Thyroid gland (tissue), 4 donors: ENCODE measurements at regions not wholly inside any gene's neighbourhood (a gene's known extent, or its start where the extent isn't known, plus 50 kb on each side); places are given as distances from the start of the nearest gene placed in this dataset.

Experiments used
- DNase-seq, 2 donors: peaks; one replicate each; pipeline ENCODE4 v3.0.0-alpha.2; 2019
- H3K27ac ChIP-seq, 3 donors: fragments of 200-600 bp; sonication (generic); 1 replicate in 2 of 3; 2 replicates in 1 of 3; pipeline ENCODE4 v1.5.1; 2016 to 2019; ENCODE audit warnings: mild to moderate bottlenecking in 1 of 3, moderate library complexity in 1 of 3
- H3K27me3 ChIP-seq: fragments of 200-600 bp; sonication (generic); one replicate; pipeline ENCODE4 v1.5.1; 2019
- H3K36me3 ChIP-seq, 2 donors: fragments of 200-600 bp; sonication (generic); one replicate each; pipeline ENCODE4 v1.5.1; 2016 to 2019
- H3K4me1 ChIP-seq, 2 donors: fragments of 200-600 bp; sonication (generic); one replicate each; pipeline ENCODE4 v1.5.1; 2017 to 2019
- H3K4me3 ChIP-seq, 3 donors: fragments of 200-600 bp; sonication (generic); replicated peaks in 1 of 3; 1 replicate in 2 of 3; 2 replicates in 1 of 3; pipeline ENCODE4 v1.5.1; 2016; ENCODE audit warnings: mild to moderate bottlenecking in 1 of 3
- H3K9me3 ChIP-seq: fragments of 200-600 bp; sonication (generic); one replicate; pipeline ENCODE4 v1.5.1; 2017
- POLR2A ChIP-seq, 2 donors: fragments of 450-650 bp; IDR thresholded peaks; one replicate each; pipeline ENCODE4 v1.6.1; 2017; ENCODE audit warnings: antibody characterized with exemption in 2 of 2, mild to moderate bottlenecking in 2 of 2, moderate library complexity in 1 of 2
- WGBS, 2 donors: methylation state at CpG; one replicate each; pipeline ENCODE4 v1.1.5; 2017; 5-methylcytosine and 5-hydroxymethylcytosine counted together
- intact Hi-C: fragments of 100-400 bp; cut with DNase I; formaldehyde crosslinking; loops from one replicate; pipeline ENCODE4 v1.15.1; 2023
- TF ChIP-seq, protein P1 (sequence below), 6 experiments: fragments of 200-600 bp in 3 of 6; fragments of 450-650 bp in 3 of 6; sonication (generic) in 3 of 6; IDR thresholded peaks; one replicate each; pipeline ENCODE4 v1.5.1; 2016 to 2019; ENCODE audit warnings: antibody characterized with exemption in 6 of 6, mild to moderate bottlenecking in 2 of 6, inconsistent platforms in 1 of 6, moderate library complexity in 1 of 6

GRCh38 chr2:160836755-160837154, 323.5 kb upstream of the TANK start:
- H3K36me3 ChIP-seq: no peaks in the 10 kb centered on the region
- WGBS, 2 donors: 29 to 68% methylated on average over 1 of the region's 1 CpG
- H3K4me3 ChIP-seq: no peak overlapping the region
- no peak for DNase-seq
- H3K9me3 ChIP-seq: no peaks in the 10 kb centered on the region
- no peak for TF ChIP-seq POLR2A (IDR thresholded peaks at IDR 0.05)
- TF ChIP-seq, protein P1, sequence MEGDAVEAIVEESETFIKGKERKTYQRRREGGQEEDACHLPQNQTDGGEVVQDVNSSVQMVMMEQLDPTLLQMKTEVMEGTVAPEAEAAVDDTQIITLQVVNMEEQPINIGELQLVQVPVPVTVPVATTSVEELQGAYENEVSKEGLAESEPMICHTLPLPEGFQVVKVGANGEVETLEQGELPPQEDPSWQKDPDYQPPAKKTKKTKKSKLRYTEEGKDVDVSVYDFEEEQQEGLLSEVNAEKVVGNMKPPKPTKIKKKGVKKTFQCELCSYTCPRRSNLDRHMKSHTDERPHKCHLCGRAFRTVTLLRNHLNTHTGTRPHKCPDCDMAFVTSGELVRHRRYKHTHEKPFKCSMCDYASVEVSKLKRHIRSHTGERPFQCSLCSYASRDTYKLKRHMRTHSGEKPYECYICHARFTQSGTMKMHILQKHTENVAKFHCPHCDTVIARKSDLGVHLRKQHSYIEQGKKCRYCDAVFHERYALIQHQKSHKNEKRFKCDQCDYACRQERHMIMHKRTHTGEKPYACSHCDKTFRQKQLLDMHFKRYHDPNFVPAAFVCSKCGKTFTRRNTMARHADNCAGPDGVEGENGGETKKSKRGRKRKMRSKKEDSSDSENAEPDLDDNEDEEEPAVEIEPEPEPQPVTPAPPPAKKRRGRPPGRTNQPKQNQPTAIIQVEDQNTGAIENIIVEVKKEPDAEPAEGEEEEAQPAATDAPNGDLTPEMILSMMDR (IDR thresholded peaks at IDR 0.05): no peak
- H3K4me1 ChIP-seq: no peaks in the 10 kb centered on the region
- intact Hi-C loops: no loop called here
- H3K27ac ChIP-seq: no peak overlapping the region
- H3K27me3 ChIP-seq: no peaks in the 10 kb centered on the region

- Histone ChIP-seq H3K36me3 (no peaks in the 10 kb centered on the region), H3K9me3 (no peaks in the 10 kb centered on the region), H3K4me3 (no peak overlapping the region), H3K27ac (no peak overlapping the region), H3K27me3 (no peaks in the 10 kb centered on the region), H3K4me1 (no peaks in the 10 kb centered on the region)
- TF ChIP-seq POLR2A (IDR thresholded peaks at IDR 0.05): no peak
- TF ChIP-seq, protein P1 (IDR thresholded peaks at IDR 0.05): no peak
- intact Hi-C loops: no loop called here
- DNase-seq: no peak
These were observed 322.8 kb upstream of the TANK start for GRCh38 chr2:160837416-160837815.

GRCh38 chr2:160838147-160838546, 322.1 kb upstream of the TANK start:
- intact Hi-C loops: no loop called here
- Histone ChIP-seq H3K36me3 (no peaks in the 10 kb centered on the region), H3K4me3 (no peak overlapping the region), H3K4me1 (no peaks in the 10 kb centered on the region), H3K27ac (no peak overlapping the region), H3K27me3 (no peaks in the 10 kb centered on the region), H3K9me3 (no peaks in the 10 kb centered on the region)
- WGBS, 2 donors: 63 to 67% methylated on average over 1 of the region's 1 CpG
- TF ChIP-seq, protein P1 (IDR thresholded peaks at IDR 0.05): no peak
- TF ChIP-seq POLR2A (IDR thresholded peaks at IDR 0.05): no peak
- DNase-seq: no peak

- H3K4me3 ChIP-seq: no peak overlapping the region
- H3K27ac ChIP-seq: no peak overlapping the region
- H3K36me3 ChIP-seq: no peaks in the 10 kb centered on the region
- intact Hi-C loops: no loop called here
- WGBS, 2 donors: 92 to 94% methylated on average over 4 of the region's 4 CpGs
- TF ChIP-seq, protein P1 (IDR thresholded peaks at IDR 0.05): no peak
- no peak for TF ChIP-seq POLR2A (IDR thresholded peaks at IDR 0.05)
- no peak for DNase-seq
- no peaks in the 10 kb centered on the region for H3K27me3 ChIP-seq
- no peaks in the 10 kb centered on the region for H3K9me3 ChIP-seq
- no peaks in the 10 kb centered on the region for H3K4me1 ChIP-seq
These were observed 321.5 kb upstream of the TANK start for GRCh38 chr2:160838691-160839090.

DNA sequence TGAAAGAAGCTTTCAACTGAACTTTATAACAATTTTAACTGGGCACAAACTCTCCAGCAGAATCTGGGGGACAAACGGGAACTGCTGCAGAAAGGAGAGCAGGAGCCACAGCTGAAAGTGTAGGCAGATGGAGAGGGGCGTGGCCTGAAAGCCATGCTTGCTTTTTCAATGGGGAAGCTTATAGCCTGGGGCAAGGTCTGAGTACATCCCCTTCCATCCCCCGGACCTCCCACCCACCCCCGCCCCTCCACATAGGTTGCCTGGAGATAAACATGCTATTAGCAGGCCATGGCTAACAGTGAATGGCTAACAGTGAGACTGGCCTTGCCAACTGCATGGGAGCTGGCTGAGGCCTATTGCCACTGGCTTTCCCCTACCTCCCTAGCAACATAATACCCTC, 317.9 kb upstream of the TANK start:
- TF ChIP-seq, protein P1 (IDR thresholded peaks at IDR 0.05): no peak
- TF ChIP-seq POLR2A (IDR thresholded peaks at IDR 0.05): no peak

More for the DNA sequence above, 317.9 kb upstream of the TANK start:
- H3K9me3 ChIP-seq: no peaks in the 10 kb centered on the region
- H3K27ac ChIP-seq: no peak overlapping the region
- DNase-seq: no peak
- intact Hi-C loops: no loop called here
- no peaks in the 10 kb centered on the region for H3K4me1 ChIP-seq
- H3K27me3 ChIP-seq: no peaks in the 10 kb centered on the region
- H3K36me3 ChIP-seq: no peaks in the 10 kb centered on the region
- H3K4me3 ChIP-seq: no peak overlapping the region
- WGBS, 2 donors: 87% methylated on average over 3 to 4 of the region's 4 CpGs
